Activated CD8-positive, alpha-beta memory T cell treated with anti-CD3 and anti-CD28 coated beads for 48 hours (primary cell): ENCODE measurements at regions not wholly inside any gene's neighbourhood (a gene's known extent, or its start where the extent isn't known, plus 50 kb on each side); places are given as distances from the start of the nearest gene placed in this dataset.

Source experiments
- DNase-seq, 3 experiments: peaks; one replicate each; pipeline ENCODE4 v3.0.0-alpha.2; 2020; ENCODE audit warnings: low read depth in 2 of 3, low spot score in 2 of 3

- no peak for DNase-seq
These were observed 350.4 kb downstream of the RAB28 start for GRCh38 chr4:13133700-13134099.

- no peak for DNase-seq
These were observed 353.3 kb downstream of the RAB28 start for GRCh38 chr4:13130848-13131247.

DNA sequence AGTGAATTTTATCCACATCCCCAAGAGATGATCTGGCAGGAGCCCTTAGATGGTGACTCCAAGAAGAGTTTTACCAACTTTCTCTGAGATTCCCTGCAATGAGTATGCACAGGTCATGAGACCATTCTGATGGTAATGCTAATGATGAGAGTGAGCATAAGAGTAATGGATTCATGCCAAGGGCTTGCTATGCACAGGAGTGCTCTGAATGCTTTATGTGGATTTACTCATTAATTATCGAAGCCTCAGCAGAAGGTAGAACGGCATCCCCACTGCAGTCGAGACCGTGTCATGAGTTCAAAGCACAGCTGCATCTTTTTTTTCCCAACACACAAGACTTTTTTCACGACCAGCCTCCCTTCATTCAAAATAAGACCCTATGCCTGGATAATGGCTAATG is 355.0 kb downstream of the RAB28 start:
- no peak for DNase-seq

DNA sequence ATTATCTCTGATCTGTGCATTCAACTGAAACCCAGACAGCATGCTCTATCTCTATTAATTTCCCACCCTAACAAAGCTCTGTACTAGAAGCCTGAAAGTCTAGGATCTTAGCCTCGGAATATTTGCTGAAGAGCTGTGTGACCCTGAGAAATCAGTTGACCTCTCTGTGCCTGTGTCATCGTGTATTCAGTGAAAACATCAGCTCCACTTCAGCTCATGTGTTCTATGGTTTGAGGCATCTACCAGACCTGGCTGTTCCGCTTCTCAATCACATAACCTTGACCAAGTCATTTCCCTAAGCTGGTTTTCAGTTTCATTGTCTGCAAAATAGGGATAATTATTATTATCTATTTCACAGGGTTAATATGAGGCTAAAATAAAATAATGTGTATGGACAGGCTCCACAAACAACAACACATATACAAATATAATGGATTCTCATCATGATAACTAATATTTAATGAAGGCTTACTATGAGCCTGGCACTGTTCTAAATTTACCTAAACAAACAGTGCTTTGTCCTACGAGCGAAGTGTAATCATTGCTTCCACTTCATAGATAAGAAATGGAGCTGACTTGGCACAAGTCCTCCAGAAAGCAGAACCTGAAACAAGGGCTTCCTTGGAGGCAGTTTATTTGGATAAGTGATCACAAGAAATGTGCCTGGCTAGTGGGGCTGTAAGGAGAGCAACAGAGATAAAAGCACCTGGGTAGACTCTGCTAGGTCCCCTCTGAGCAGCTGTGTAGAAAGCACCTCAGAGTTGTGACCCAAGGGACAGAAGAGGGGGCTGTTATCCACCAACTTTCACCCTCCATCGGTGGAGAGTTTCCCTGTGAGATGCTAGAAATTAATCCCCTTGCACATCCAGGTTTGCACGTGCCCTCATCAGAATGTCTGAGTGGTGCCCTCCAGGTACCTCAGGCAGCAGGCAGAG is 356.9 kb downstream of the RAB28 start:
- DNase-seq = no peak

GRCh38 chr4:13118633-13119032 is 365.5 kb downstream of the RAB28 start:
- DNase-seq = no peak

DNA sequence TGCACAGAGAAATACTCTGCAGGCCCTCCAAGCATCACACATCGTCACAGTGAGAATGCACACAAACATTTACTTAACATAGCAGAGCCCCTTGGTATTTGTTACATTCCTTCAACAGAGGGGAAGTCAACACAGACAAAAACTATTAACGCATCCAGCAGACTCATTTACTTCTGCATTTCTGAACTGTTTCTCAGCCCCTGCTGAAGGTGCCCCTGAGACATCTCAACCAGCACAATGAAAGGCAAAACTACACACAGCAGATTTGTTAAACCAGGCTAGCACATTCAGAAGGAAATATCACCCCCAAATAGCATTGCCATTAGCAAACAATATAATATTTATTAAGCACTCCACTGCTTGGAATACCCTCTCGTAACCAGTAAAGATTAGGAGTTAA is 367.0 kb downstream of the RAB28 start:
- DNase-seq = no peak

- DNase-seq = no peak
These were observed 372.1 kb downstream of the RAB28 start for GRCh38 chr4:13112030-13112429.

DNA sequence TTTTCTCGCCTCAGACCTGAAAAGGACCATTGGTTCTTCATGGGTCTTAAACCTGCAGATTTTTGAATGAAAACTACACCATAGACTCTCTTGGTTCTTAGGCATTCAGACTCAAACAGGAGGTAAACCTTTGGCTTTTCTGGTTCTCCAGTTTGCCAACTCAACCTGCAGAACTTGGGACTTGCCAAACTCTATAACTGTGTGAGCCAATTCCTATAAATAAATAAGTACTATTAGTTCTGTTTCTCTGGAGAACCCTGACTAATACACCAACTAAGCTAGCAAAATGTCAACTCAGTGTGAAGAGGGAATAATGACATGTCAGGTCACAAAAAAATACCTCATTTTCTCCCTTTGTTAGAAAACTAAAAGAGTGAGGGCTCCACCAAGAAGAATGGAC is 374.6 kb downstream of the RAB28 start:
- DNase-seq = no peak

GRCh38 chr4:13108096-13108495 is 376.0 kb downstream of the RAB28 start:
- no peak for DNase-seq

GRCh38 chr4:13103382-13104015 is 380.6 kb downstream of the RAB28 start:
- no peak for DNase-seq

DNA sequence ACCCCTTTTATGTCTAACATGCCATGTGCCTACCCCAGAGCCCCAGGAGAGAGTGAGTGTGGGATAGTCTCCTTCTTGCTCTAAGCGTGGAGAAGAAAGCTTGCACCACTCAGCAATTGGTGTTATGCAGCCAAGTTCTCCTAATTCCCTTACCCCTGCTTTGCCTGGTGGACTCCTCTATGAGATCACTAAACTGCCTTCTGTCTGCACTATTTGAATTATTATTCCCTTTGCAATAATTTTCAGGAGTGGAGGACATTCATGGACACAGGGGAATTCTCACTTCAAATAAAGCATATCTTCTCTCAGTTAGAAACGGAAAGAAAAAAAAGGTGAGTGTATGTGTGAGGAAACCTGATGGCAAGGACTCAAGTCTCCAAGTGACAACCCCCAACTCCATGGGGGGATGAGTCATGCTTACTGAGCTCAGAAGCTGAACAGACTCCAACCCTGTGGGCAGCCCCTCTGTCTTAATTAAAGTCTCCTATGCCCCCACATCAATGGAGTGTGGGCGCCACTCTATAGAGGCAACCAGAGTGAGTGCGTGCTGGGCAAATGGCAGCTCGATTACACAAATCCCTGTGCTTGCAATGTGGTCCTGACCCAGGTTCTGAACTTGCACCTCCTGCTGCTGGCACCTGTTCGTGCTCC is 381.9 kb downstream of the RAB28 start:
- no peak for DNase-seq

GRCh38 chr4:13097971-13098370 is 386.2 kb downstream of the RAB28 start:
- DNase-seq = no peak

DNA sequence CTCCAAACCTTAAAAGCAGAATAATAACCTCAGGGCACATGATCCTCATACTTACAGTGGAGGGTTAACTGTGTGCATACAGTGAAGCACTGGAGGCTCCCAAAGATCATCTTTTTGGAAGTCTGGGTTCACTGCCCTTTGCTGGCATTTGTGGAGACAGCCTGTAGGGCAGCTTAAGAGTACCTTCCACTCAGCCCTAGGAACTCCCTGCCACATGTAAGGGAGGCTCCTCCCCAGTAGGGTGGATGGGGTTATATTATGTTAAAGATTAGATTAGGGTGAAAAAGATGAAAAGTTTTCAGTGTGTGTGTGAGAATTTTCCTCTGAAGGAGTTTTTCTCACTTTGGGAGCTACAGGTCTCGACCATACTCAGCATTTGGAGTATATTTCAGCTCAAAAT is 388.4 kb downstream of the RAB28 start:
- DNase-seq = no peak

GRCh38 chr4:13093170-13093569 is 391.0 kb downstream of the RAB28 start:
- no peak for DNase-seq

- DNase-seq = no peak
These were observed 391.4 kb downstream of the RAB28 start for GRCh38 chr4:13092702-13093101.

GRCh38 chr4:13089659-13089998 is 394.5 kb downstream of the RAB28 start:
- DNase-seq = no peak

- no peak for DNase-seq
These were observed 395.1 kb downstream of the RAB28 start for GRCh38 chr4:13088726-13089658.

GRCh38 chr4:13087041-13087440 is 397.1 kb downstream of the RAB28 start:
- no peak for DNase-seq

- DNase-seq = no peak
These were observed 399.9 kb downstream of the RAB28 start for GRCh38 chr4:13084210-13084609.

DNA sequence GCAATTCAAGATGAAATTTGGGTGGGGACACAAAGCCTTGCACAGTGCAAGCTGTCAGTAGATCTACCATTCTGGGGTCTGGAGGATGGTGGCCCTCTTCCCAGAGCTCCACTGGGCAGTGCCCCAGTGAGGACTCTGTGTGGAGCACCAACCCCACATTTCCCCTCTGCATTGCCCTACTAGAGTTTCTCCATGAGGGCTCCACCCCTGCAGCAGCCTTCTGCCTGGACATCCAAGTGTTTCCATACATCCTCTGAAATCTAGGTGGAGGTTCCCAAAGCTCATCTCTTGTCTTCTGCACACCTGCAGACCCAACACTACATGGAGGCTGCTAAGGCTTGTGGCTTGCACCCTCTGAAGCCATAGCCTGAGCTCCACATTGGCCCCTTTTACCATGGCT is 402.3 kb downstream of the RAB28 start:
- no peak for DNase-seq

- no peak for DNase-seq
These were observed 417.1 kb downstream of the RAB28 start for GRCh38 chr4:13067077-13067476.
